ENCODE measurements at regions not wholly inside any gene's neighbourhood (a gene's known extent, or its start where the extent isn't known, plus 50 kb on each side); places are given as distances from the start of the nearest gene placed in this dataset.

DNA sequence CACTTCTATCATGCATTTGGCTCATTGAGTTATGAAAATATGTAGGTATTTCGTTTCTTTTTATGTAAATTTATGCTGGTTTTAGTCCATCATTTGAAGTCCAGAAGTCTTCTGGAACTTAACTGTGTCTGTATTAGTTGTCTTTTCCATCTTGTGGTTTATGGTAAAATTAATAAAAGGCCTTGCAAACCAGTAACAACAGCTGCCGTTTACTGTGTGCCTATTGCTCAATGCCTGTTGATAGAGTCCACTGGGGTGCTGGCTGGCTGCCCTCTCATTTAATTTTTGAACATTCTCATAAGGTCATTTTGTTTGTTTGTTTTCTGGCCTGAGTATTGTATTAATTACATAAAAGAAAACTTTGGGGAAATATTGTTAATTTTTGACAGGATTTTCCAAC, 98.0 kb downstream of the NAA11 start:
- POLR2A ChIA-PET: interaction anchor here (1.0 kb wide), 1 partner anchor 37 kb away, joined by 3 read pairs; no protein-coding TSS in a partner anchor
- no peak overlapping the region for H2AFZ ChIP-seq (ENCODE audit: low read depth, low read length)
- FAIRE-seq (no peak), DNase-seq (ENCODE audit: extremely low read depth in 1 of 4, low spot score in 3 of 4) (no peak), ATAC-seq (no peak)
- H3K4me1 ChIP-seq (replicated peaks in 1 of 2; ENCODE audit: control insufficient read depth in 2 of 2, insufficient read depth in 2 of 2, low read length in 2 of 2): peaks cover 3 to 24% of the 10 kb centered on the region in 2 experiments; a peak in 3 of 5 replicates
- BruUV-seq (replicated peaks): no TSS peak
- peaks cover 44% of the 10 kb centered on the region for H3K79me2 ChIP-seq (ENCODE audit: control insufficient read depth, insufficient read depth, low read length)
- no peak overlapping the region for H3K9ac ChIP-seq (ENCODE audit: insufficient read depth in 1 of 2, low read depth in 2 of 2, low read length in 2 of 2)
- TF ChIP-seq CEBPG (CRISPR knock-in tag; IDR thresholded peaks at IDR 0.05): no peak
- TF ChIP-seq CEBPG (tag; conservative IDR thresholded peaks at IDR 0.05 in 1 of 2, IDR thresholded peaks at IDR 0.05 in 1 of 2): peak; percentile 58 to 69; a peak in 3 of 4 replicates
- TF ChIP-seq CSDE1 (IDR thresholded peaks at IDR 0.05): no peak
- peak; percentile 83 for TF ChIP-seq CEBPB (tag; IDR thresholded peaks at IDR 0.05)
- 0 out of 2 replicates have a peak, but pooled peaks have one; percentile 33 for TF ChIP-seq POLR2H (tag; IDR thresholded peaks at IDR 0.05; ENCODE audit: low read depth)
- 38% methylated on average over 2 of the region's 2 CpGs for WGBS (ENCODE audit: insufficient coverage, low coverage, missing lambda C conversion rate)
- H3K4me3 ChIP-seq: no peak overlapping the region
- H3K9me3 ChIP-seq (replicated peaks; ENCODE audit: control insufficient read depth, insufficient read depth, low read depth, low read length): no peaks in the 10 kb centered on the region; the same call in 1 of the 2 replicates
- H3K4me2 ChIP-seq (ENCODE audit: insufficient read depth, low read length): no peak overlapping the region
- no peak overlapping the region for H3K27ac ChIP-seq (ENCODE audit: extremely low read depth, low read depth, low read length)
- no peaks in the 10 kb centered on the region for H3K27me3 ChIP-seq (ENCODE audit: control insufficient read depth in 2 of 2, insufficient read depth in 2 of 2, low read length in 2 of 2)
- H3K9me1 ChIP-seq (ENCODE audit: control insufficient read depth, insufficient read depth, low read length): no peaks in the 10 kb centered on the region
- H4K20me1 ChIP-seq (replicated peaks; ENCODE audit: control insufficient read depth, insufficient read depth, low read length): no peaks in the 10 kb centered on the region
- peaks cover 7% of the 10 kb centered on the region; the same call in 2 of the 3 replicates for H3K36me3 ChIP-seq (ENCODE audit: control insufficient read depth, insufficient read depth, low read length)
- in situ Hi-C loops (cut with MboI) (no loop called here), intact Hi-C loops (cut with micrococcal nuclease) (no loop called here)
- CTCF ChIA-PET (ENCODE audit: low intra/inter-chr PET ratio): no interaction called here

DNA sequence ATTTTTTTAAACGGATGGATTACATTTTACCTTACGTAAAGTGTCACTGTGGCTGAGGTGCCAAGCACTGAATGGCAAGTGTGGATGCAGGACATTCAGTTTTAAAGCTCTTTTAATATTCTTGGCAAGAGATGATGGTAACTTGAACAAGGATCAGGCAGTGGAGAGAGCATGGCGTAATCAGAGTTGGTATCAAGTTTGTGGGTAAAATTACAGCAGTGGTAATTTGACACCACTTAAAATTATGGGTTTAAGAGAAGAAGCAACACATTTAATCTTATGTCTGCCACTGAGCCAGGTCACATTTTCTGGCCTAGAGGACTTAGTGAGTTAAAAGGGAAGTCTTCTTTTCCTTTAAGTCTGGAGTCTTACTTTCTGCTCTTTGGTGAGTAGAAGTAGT, 100.5 kb downstream of the NAA11 start:
- Histone ChIP-seq H4K20me1 (replicated peaks; ENCODE audit: control insufficient read depth, insufficient read depth, low read length) (no peaks in the 10 kb centered on the region), H3K4me3 (no peak overlapping the region), H3K36me3 (ENCODE audit: control insufficient read depth, insufficient read depth, low read length) (peaks cover 7% of the 10 kb centered on the region; the same call in 2 of the 3 replicates), H3K9ac (ENCODE audit: insufficient read depth in 1 of 2, low read depth in 2 of 2, low read length in 2 of 2) (no peak overlapping the region), H3K27me3 (ENCODE audit: control insufficient read depth in 2 of 2, insufficient read depth in 2 of 2, low read length in 2 of 2) (no peaks in the 10 kb centered on the region), H3K4me2 (ENCODE audit: insufficient read depth, low read length) (no peak overlapping the region), H3K27ac (ENCODE audit: extremely low read depth, low read depth, low read length) (peak overlapping the region; percentile 23; the same call in 1 of the 3 replicates), H3K9me3 (replicated peaks; ENCODE audit: control insufficient read depth, insufficient read depth, low read depth, low read length) (no peaks in the 10 kb centered on the region), H3K4me1 (replicated peaks in 1 of 2; ENCODE audit: control insufficient read depth in 2 of 2, insufficient read depth in 2 of 2, low read length in 2 of 2) (peaks cover 0 to 9% of the 10 kb centered on the region in 2 experiments; a peak in 3 of 5 replicates), H2AFZ (ENCODE audit: low read depth, low read length) (no peak overlapping the region), H3K79me2 (ENCODE audit: control insufficient read depth, insufficient read depth, low read length) (peaks cover 31% of the 10 kb centered on the region), H3K9me1 (ENCODE audit: control insufficient read depth, insufficient read depth, low read length) (no peaks in the 10 kb centered on the region)
- no TSS peak for BruUV-seq (replicated peaks)
- CTCF ChIA-PET (ENCODE audit: low intra/inter-chr PET ratio): no interaction called here
- in situ Hi-C loops (cut with MboI) (no loop called here), intact Hi-C loops (cut with micrococcal nuclease) (no loop called here)
- POLR2A ChIA-PET: interaction anchor here (1.1 to 1.2 kb wide), 2 partner anchors 8 to 12 kb away, joined by 3 to 5 read pairs; no protein-coding TSS in a partner anchor
- no peak for DNase-seq (ENCODE audit: extremely low read depth in 1 of 4, low spot score in 3 of 4)
- ATAC-seq: peak; percentile 64
- TF ChIP-seq SUPT5H (IDR thresholded peaks at IDR 0.05): no peak
- TF ChIP-seq, protein P1, sequence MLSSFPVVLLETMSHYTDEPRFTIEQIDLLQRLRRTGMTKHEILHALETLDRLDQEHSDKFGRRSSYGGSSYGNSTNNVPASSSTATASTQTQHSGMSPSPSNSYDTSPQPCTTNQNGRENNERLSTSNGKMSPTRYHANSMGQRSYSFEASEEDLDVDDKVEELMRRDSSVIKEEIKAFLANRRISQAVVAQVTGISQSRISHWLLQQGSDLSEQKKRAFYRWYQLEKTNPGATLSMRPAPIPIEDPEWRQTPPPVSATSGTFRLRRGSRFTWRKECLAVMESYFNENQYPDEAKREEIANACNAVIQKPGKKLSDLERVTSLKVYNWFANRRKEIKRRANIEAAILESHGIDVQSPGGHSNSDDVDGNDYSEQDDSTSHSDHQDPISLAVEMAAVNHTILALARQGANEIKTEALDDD (IDR thresholded peaks at IDR 0.05): peak; percentile 43
- no peak for FAIRE-seq
- WGBS (ENCODE audit: insufficient coverage, low coverage, missing lambda C conversion rate): 33% methylated on average over 3 of the region's 3 CpGs

Measured in K562 (cell line).